Endothelial cell of umbilical vein (primary cell): ENCODE measurements at regions not wholly inside any gene's neighbourhood (a gene's known extent, or its start where the extent isn't known, plus 50 kb on each side); places are given as distances from the start of the nearest gene placed in this dataset.

Source experiments
- BruUV-seq: library from RNA; stranded (reverse); fragments of 400-500 nt; replicated peaks from 2 replicates; lab custom pipeline; 2021; lab: Mats Ljungman, UMichigan
- CTCF ChIA-PET: fragments of 300-600, 350-600 bp; sonication (Branson Sonifier 250); formaldehyde crosslinking; loops from one replicate; lab custom pipeline; 2021; ENCODE audit warnings: antibody characterized with exemption, inconsistent platforms; lab: Charles Lee
- POLR2A ChIA-PET: fragments of 300-600, 350-600 bp; sonication (Branson Sonifier 250); formaldehyde crosslinking; loops from one replicate; lab custom pipeline; 2021; ENCODE audit warnings: antibody characterized with exemption, inconsistent platforms; lab: Charles Lee
- DNase-seq: peaks from one replicate; pipeline ENCODE4 v3.0.0-alpha.2; 2011; ENCODE audit warnings: low read depth, low spot score
- FAIRE-seq: peaks from 2 replicates; lab custom pipeline; 2011; peaks lifted over from hg19 to GRCh38; lab: Jason Lieb, UNC
- H2AFZ ChIP-seq: 2 replicates; pipeline ENCODE4 v1.6.0; 2012; ENCODE audit warnings: low read depth, low read length, control low read depth, inconsistent platforms
- H3K27ac ChIP-seq: 2 replicates; pipeline ENCODE4 v1.5.1; 2011; ENCODE audit warnings: low read depth, mild to moderate bottlenecking, control low read depth, low read length, moderate library complexity; ENCODE audit not compliant: insufficient read depth
- H3K27me3 ChIP-seq, 2 experiments: 2 replicates each; pipeline versions ENCODE4 v1.6.0 to v1.6.1; 2011; ENCODE audit warnings: low read length in 2 of 2, mixed read lengths in 1 of 2; ENCODE audit not compliant: control insufficient read depth in 2 of 2, insufficient read depth in 2 of 2
- H3K36me3 ChIP-seq, 2 experiments: 2 replicates in 1 of 2; 3 replicates in 1 of 2; pipeline ENCODE4 v1.5.1; 2011; ENCODE audit warnings: low read length in 2 of 2, mild to moderate bottlenecking in 1 of 2, moderate library complexity in 1 of 2; ENCODE audit not compliant: control insufficient read depth in 2 of 2, insufficient read depth in 2 of 2; ENCODE audit errors: extremely low read depth in 1 of 2
- H3K4me1 ChIP-seq: 3 replicates; pipeline ENCODE4 v1.5.1; 2011; ENCODE audit warnings: mild to moderate bottlenecking, low read length; ENCODE audit not compliant: control insufficient read depth, insufficient read depth; ENCODE audit errors: extremely low read depth
- H3K4me2 ChIP-seq: 2 replicates; pipeline ENCODE4 v1.6.1; 2011; ENCODE audit warnings: low read length, control low read depth, mixed read lengths; ENCODE audit not compliant: insufficient read depth
- H3K4me3 ChIP-seq, 3 experiments: fragments of 200-600 bp in 1 of 3; sonication (generic), shearing (Covaris generic) in 1 of 3; replicated peaks in 1 of 3; 2 replicates each; pipeline ENCODE4 v1.5.1; 2011 to 2016; ENCODE audit warnings: control low read depth in 3 of 3, low read length in 3 of 3, mild to moderate bottlenecking in 2 of 3, inconsistent platforms in 1 of 3, low read depth in 1 of 3, moderate library complexity in 1 of 3; ENCODE audit not compliant: insufficient read depth in 1 of 3
- H3K79me2 ChIP-seq: 2 replicates; pipeline ENCODE4 v1.6.0; 2012; ENCODE audit warnings: low read length, inconsistent platforms; ENCODE audit not compliant: control insufficient read depth, insufficient read depth
- H3K9ac ChIP-seq: replicated peaks from 2 replicates; pipeline ENCODE3; 2011; ENCODE audit warnings: low read length, control low read depth; ENCODE audit not compliant: insufficient read depth; ENCODE audit errors: extremely low read depth
- H3K9me1 ChIP-seq: replicated peaks from 3 replicates; pipeline ENCODE4 v1.6.0; 2011; ENCODE audit warnings: mild to moderate bottlenecking, low read length; ENCODE audit not compliant: control insufficient read depth, insufficient read depth; ENCODE audit errors: extremely low read depth
- H3K9me3 ChIP-seq: replicated peaks from 2 replicates; pipeline ENCODE4 v1.5.1; 2012; ENCODE audit warnings: low read length, inconsistent platforms; ENCODE audit not compliant: control insufficient read depth, insufficient read depth
- H4K20me1 ChIP-seq: replicated peaks from 2 replicates; pipeline ENCODE3; 2011; ENCODE audit warnings: mild to moderate bottlenecking, low read length; ENCODE audit not compliant: control insufficient read depth, insufficient read depth; ENCODE audit errors: extremely low read depth
- CTCF ChIP-seq, 2 donors: IDR thresholded peaks; 1 replicate in 1 of 2; 2 replicates in 1 of 2; pipeline ENCODE4 v1.5.1; 2011; ENCODE audit warnings: low read length in 2 of 2, mild to moderate bottlenecking in 2 of 2, moderate library complexity in 2 of 2, control low read depth in 1 of 2, inconsistent platforms in 1 of 2, low read depth in 1 of 2; ENCODE audit not compliant: insufficient read depth in 1 of 2; ENCODE audit errors: extremely low read depth in 1 of 2
- EZH2 ChIP-seq: IDR thresholded peaks from 2 replicates; pipeline ENCODE4 v1.6.1; 2012; ENCODE audit warnings: borderline replicate concordance, low read depth, mild to moderate bottlenecking, moderate library complexity, low read length, inconsistent platforms; ENCODE audit not compliant: severe bottlenecking
- FOS ChIP-seq: IDR thresholded peaks from 2 replicates; pipeline ENCODE4 v1.6.1; 2011; ENCODE audit warnings: mild to moderate bottlenecking, low read length, moderate library complexity, borderline replicate concordance; ENCODE audit not compliant: insufficient read depth
- GATA2 ChIP-seq: IDR thresholded peaks from 2 replicates; pipeline ENCODE4 v1.7.0; 2011; ENCODE audit warnings: low read depth, mild to moderate bottlenecking, moderate library complexity, mixed read lengths, low read length; ENCODE audit not compliant: insufficient read length, insufficient read depth
- JUN ChIP-seq: IDR thresholded peaks from 2 replicates; pipeline ENCODE4 v1.6.1; 2011; ENCODE audit warnings: borderline replicate concordance, low read depth; ENCODE audit not compliant: insufficient read length, insufficient read depth
- MAX ChIP-seq: IDR thresholded peaks from 2 replicates; pipeline ENCODE4 v1.6.1; 2011; ENCODE audit not compliant: insufficient read depth, insufficient read length
- MYC ChIP-seq: IDR thresholded peaks from one replicate; pipeline ENCODE4 v1.6.1; 2011; ENCODE audit warnings: mild to moderate bottlenecking, low read depth, low read length
- POLR2A ChIP-seq: IDR thresholded peaks from 2 replicates; pipeline ENCODE4 v1.6.1; 2012; ENCODE audit warnings: low read depth, mild to moderate bottlenecking, control low read depth, low read length
- POLR2AphosphoS5 ChIP-seq: IDR thresholded peaks from 2 replicates; pipeline ENCODE4 v1.6.1; 2012; ENCODE audit warnings: low read depth, mild to moderate bottlenecking, control low read depth, low read length, moderate library complexity; ENCODE audit not compliant: insufficient read depth
- dilution Hi-C: fragments of 300-500 bp; cut with MboI; formaldehyde crosslinking; loops from one replicate; pipeline ENCODE4 v1.15.0; 2019; ENCODE audit warnings: low sequenced_read_pairs; ENCODE audit not compliant: extremely low pct_ligation_motif_present
- intact Hi-C: fragments of 100-400 bp; cut with micrococcal nuclease; formaldehyde crosslinking; loops from one replicate; pipeline ENCODE4 v1.10.0; 2022

- ChIA-PET POLR2A (no interaction called here), CTCF (interaction anchor here (1.1 kb wide), 1 partner anchor 18 kb away, joined by 4 read pairs; no protein-coding TSS in a partner anchor)
- DNase-seq (no peak), FAIRE-seq (no peak)
- no peaks in the 10 kb centered on the region for H3K4me1 ChIP-seq
- no peaks in the 10 kb centered on the region for H3K9me1 ChIP-seq
- dilution Hi-C loops (no loop called here), intact Hi-C loops (no loop called here)
- H2AFZ ChIP-seq, result no peak overlapping the region
- no peaks in the 10 kb centered on the region for H3K79me2 ChIP-seq
- H3K36me3 ChIP-seq, result no peaks in the 10 kb centered on the region
- H3K9ac ChIP-seq, result no peak overlapping the region
- H3K4me2 ChIP-seq, result no peak overlapping the region
- no peak for TF ChIP-seq JUN
- TF ChIP-seq EZH2, result no peak
- TF ChIP-seq POLR2AphosphoS5, result no peak
- no peak for TF ChIP-seq GATA2
- no peak for TF ChIP-seq CTCF (IDR thresholded peaks at IDR 0.05; ENCODE audit: extremely low read depth in 1 of 2, insufficient read depth in 1 of 2, low read depth in 1 of 2, low read length in 2 of 2)
- no peak for TF ChIP-seq MAX
- TF ChIP-seq POLR2A, result no peak
- TF ChIP-seq FOS, result no peak
- TF ChIP-seq MYC, result no peak
- H3K9me3 ChIP-seq, result no peaks in the 10 kb centered on the region
- no peak overlapping the region for H3K4me3 ChIP-seq
- no peaks in the 10 kb centered on the region for H4K20me1 ChIP-seq
- BruUV-seq, result no TSS peak
- no peak overlapping the region for H3K27ac ChIP-seq
- H3K27me3 ChIP-seq, result no peaks in the 10 kb centered on the region
Measured at GRCh38 chr2:94939349-94939748, 68.1 kb downstream of the TEKT4 start.
